ENCODE measurements at regions not wholly inside any gene's neighbourhood (a gene's known extent, or its start where the extent isn't known, plus 50 kb on each side); places are given as distances from the start of the nearest gene placed in this dataset.

- no peak overlapping the region for H3K4me3 ChIP-seq (ENCODE audit: extremely low read depth in 1 of 4, insufficient read depth in 2 of 4, low read depth in 3 of 4, low read length in 4 of 4)
- H3K56ac ChIP-seq (replicated peaks; ENCODE audit: insufficient read length, low read depth, low read length): no peak overlapping the region
- no peaks in the 10 kb centered on the region for H3K9me3 ChIP-seq (ENCODE audit: insufficient read depth in 2 of 2, low read depth in 1 of 2, low read length in 1 of 2)
- POLR2A ChIA-PET (ENCODE audit: partially characterized antibody): no interaction called here
- no peak overlapping the region for H4K5ac ChIP-seq (ENCODE audit: insufficient read length, low read depth, low read length)
- H3K4me1 ChIP-seq (replicated peaks in 1 of 4; ENCODE audit: control insufficient read depth in 3 of 4, insufficient read depth in 4 of 4, low read length in 3 of 4): no peaks in the 10 kb centered on the region
- no peak overlapping the region for H4K91ac ChIP-seq (replicated peaks; ENCODE audit: insufficient read length, low read length)
- H3K27me3 ChIP-seq (replicated peaks in 1 of 4; ENCODE audit: control insufficient read depth in 3 of 4, extremely low read depth in 1 of 4, insufficient read depth in 3 of 4, low read length in 3 of 4): no peaks in the 10 kb centered on the region
- no peaks in the 10 kb centered on the region for H3K79me2 ChIP-seq (ENCODE audit: control insufficient read depth in 1 of 2, insufficient read depth in 2 of 2, low read length in 2 of 2)
- no peak overlapping the region for H2BK5ac ChIP-seq (ENCODE audit: low read depth, low read length)
- no peak overlapping the region for H3K27ac ChIP-seq (ENCODE audit: low read depth, low read length)
- H4K8ac ChIP-seq (ENCODE audit: extremely low read depth, insufficient read depth, low read length): no peak overlapping the region
- no peak overlapping the region for H2BK120ac ChIP-seq (replicated peaks; ENCODE audit: low read depth, low read length)
- CTCF ChIA-PET (ENCODE audit: partially characterized antibody): no interaction called here
- DNase-seq (ENCODE audit: low read depth in 1 of 2, low spot score in 2 of 2) (no peak), FAIRE-seq (no peak)
- H3K9ac ChIP-seq (replicated peaks in 1 of 4; ENCODE audit: extremely low read depth in 1 of 4, low read depth in 3 of 4, low read length in 3 of 4): no peak overlapping the region
- H3K23ac ChIP-seq (ENCODE audit: insufficient read length): no peak overlapping the region
- H2BK15ac ChIP-seq (ENCODE audit: low read length): no peak overlapping the region
- no peak overlapping the region for H3K4me2 ChIP-seq (ENCODE audit: insufficient read depth in 1 of 2, low read depth in 2 of 2, low read length in 2 of 2)
- no peaks in the 10 kb centered on the region for H4K20me1 ChIP-seq (replicated peaks in 1 of 2; ENCODE audit: control insufficient read depth in 1 of 2, insufficient read depth in 2 of 2, low read length in 2 of 2)
- H3K18ac ChIP-seq (ENCODE audit: extremely low read depth, low read length): no peak overlapping the region
- no peak overlapping the region for H2BK20ac ChIP-seq (ENCODE audit: low read length)
- H2BK12ac ChIP-seq (ENCODE audit: low read depth, low read length): no peak overlapping the region
- H2AFZ ChIP-seq (ENCODE audit: low read length): no peak overlapping the region
- no peak overlapping the region for H2AK5ac ChIP-seq (ENCODE audit: low read depth, low read length)
- H3K36me3 ChIP-seq (ENCODE audit: control insufficient read depth in 2 of 4, insufficient read depth in 4 of 4, low read length in 3 of 4): no peaks in the 10 kb centered on the region
- TF ChIP-seq USF2 (IDR thresholded peaks at IDR 0.05; ENCODE audit: low read length) (no peak), CREB1 (IDR thresholded peaks at IDR 0.05) (no peak), CBX8 (IDR thresholded peaks at IDR 0.05; ENCODE audit: borderline replicate concordance, low read depth, low read length) (no peak), TCF12 (IDR thresholded peaks at IDR 0.05; ENCODE audit: low read depth, low read length) (no peak), TAF7 (optimal IDR thresholded peaks at IDR 0.05; ENCODE audit: borderline replicate concordance, low read depth, low read length) (no peak), POLR2A (IDR thresholded peaks at IDR 0.05; ENCODE audit: control extremely low read depth in 1 of 2, low read depth in 2 of 2, low read length in 2 of 2) (no peak), MAX (IDR thresholded peaks at IDR 0.05) (no peak), HDAC2 (IDR thresholded peaks at IDR 0.05; ENCODE audit: borderline replicate concordance in 1 of 2, low read depth in 2 of 2, low read length in 2 of 2) (no peak)
- TF ChIP-seq, protein P1, sequence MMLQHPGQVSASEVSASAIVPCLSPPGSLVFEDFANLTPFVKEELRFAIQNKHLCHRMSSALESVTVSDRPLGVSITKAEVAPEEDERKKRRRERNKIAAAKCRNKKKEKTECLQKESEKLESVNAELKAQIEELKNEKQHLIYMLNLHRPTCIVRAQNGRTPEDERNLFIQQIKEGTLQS (IDR thresholded peaks at IDR 0.05; ENCODE audit: insufficient read depth, low read depth, low read length): no peak
- no peaks in the 10 kb centered on the region for H3K23me2 ChIP-seq (ENCODE audit: low read depth, low read length)
- 76% methylated on average over 3 of the region's 3 CpGs; no CpG with 5 or more reads in 1 of the 2 experiments for WGBS, 2 experiments (ENCODE audit: extremely low coverage in 1 of 2, insufficient coverage in 1 of 2, insufficient read length in 1 of 2, insufficient replicate concordance in 2 of 2, low coverage in 1 of 2, low lambda C conversion rate in 2 of 2, missing lambda C conversion rate in 1 of 2)
- H3K79me1 ChIP-seq (ENCODE audit: low read depth, low read length): no peaks in the 10 kb centered on the region
- no peak overlapping the region for H3K14ac ChIP-seq (ENCODE audit: insufficient read length)
- H3K4ac ChIP-seq (replicated peaks; ENCODE audit: insufficient read length, low read depth, low read length): no peak overlapping the region
These were observed 556.4 kb upstream of the AMELY start for GRCh38 chrY:7467796-7468520.

All from H1 (cell line).